ENCODE measurements at regions not wholly inside any gene's neighbourhood (a gene's known extent, or its start where the extent isn't known, plus 50 kb on each side); places are given as distances from the start of the nearest gene placed in this dataset.

GRCh38 chr1:55988963-55989452, 590.4 kb downstream of the PLPP3 start:
- no peak for DNase-seq (ENCODE audit: low spot score in 2 of 2)
- intact Hi-C loops (cut with DNase I; ENCODE audit: low total_unique reads), result no loop called here
- WGBS, 2 donors, result 92% methylated on average over 1 of the region's 1 CpG
- H3K4me3 ChIP-seq (ENCODE audit: low read depth, poor library complexity, severe bottlenecking), result no peak overlapping the region
- TF ChIP-seq CTCF (IDR thresholded peaks at IDR 0.05) (no peak), POLR2A (IDR thresholded peaks at IDR 0.05) (no peak)

- intact Hi-C loops (cut with DNase I; ENCODE audit: low total_unique reads), result no loop called here
- DNase-seq (ENCODE audit: low spot score in 2 of 2), result no peak
- TF ChIP-seq POLR2A (IDR thresholded peaks at IDR 0.05), result no peak
- TF ChIP-seq CTCF (IDR thresholded peaks at IDR 0.05), result no peak
- no peak overlapping the region for H3K4me3 ChIP-seq (ENCODE audit: low read depth, poor library complexity, severe bottlenecking)
- WGBS, 2 donors, result 66 to 67% methylated on average over 4 of the region's 4 CpGs
These were observed 591.7 kb downstream of the PLPP3 start for GRCh38 chr1:55987491-55988249.

- TF ChIP-seq POLR2A (IDR thresholded peaks at IDR 0.05) (no peak), CTCF (IDR thresholded peaks at IDR 0.05) (no peak)
- WGBS, 2 donors, result 84 to 92% methylated on average over 1 of the region's 1 CpG
- intact Hi-C loops (cut with DNase I; ENCODE audit: low total_unique reads), result no loop called here
- no peak overlapping the region for H3K4me3 ChIP-seq (ENCODE audit: low read depth, poor library complexity, severe bottlenecking)
- no peak for DNase-seq (ENCODE audit: low spot score in 2 of 2)
These were observed 593.4 kb downstream of the PLPP3 start for GRCh38 chr1:55986003-55986402.

- WGBS, 2 donors, result 82 to 86% methylated on average over 2 of the region's 2 CpGs
- intact Hi-C loops (cut with DNase I; ENCODE audit: low total_unique reads), result no loop called here
- DNase-seq (ENCODE audit: low spot score in 2 of 2), result no peak
- TF ChIP-seq CTCF (IDR thresholded peaks at IDR 0.05) (no peak), POLR2A (IDR thresholded peaks at IDR 0.05) (no peak)
- no peak overlapping the region for H3K4me3 ChIP-seq (ENCODE audit: low read depth, poor library complexity, severe bottlenecking)
These were observed 598.2 kb downstream of the PLPP3 start for GRCh38 chr1:55981010-55981650.

GRCh38 chr1:55980582-55980981, 598.8 kb downstream of the PLPP3 start:
- intact Hi-C loops (cut with DNase I; ENCODE audit: low total_unique reads), result no loop called here
- TF ChIP-seq POLR2A (IDR thresholded peaks at IDR 0.05) (no peak), CTCF (IDR thresholded peaks at IDR 0.05) (no peak)
- WGBS, 2 donors, result 53 to 64% methylated on average over 4 of the region's 4 CpGs
- no peak overlapping the region for H3K4me3 ChIP-seq (ENCODE audit: low read depth, poor library complexity, severe bottlenecking)
- DNase-seq (ENCODE audit: low spot score in 2 of 2), result no peak

Data from lower leg skin (tissue), 4 donors.